PC-3 (cell line): ENCODE measurements at regions not wholly inside any gene's neighbourhood (a gene's known extent, or its start where the extent isn't known, plus 50 kb on each side); places are given as distances from the start of the nearest gene placed in this dataset.

Source experiments
- ATAC-seq: fragments of 200-7000 bp; cut with Tn5 transposase; 2 replicates; pipeline ENCODE4 v1.9.1; 2020; ENCODE audit warnings: mild to moderate bottlenecking, moderate library complexity
- BruUV-seq: library from RNA; stranded (reverse); fragments of 400-500 nt; replicated peaks from 2 replicates; lab custom pipeline; 2021; lab: Mats Ljungman, UMichigan
- CTCF ChIA-PET: fragments of 300-600 bp; sonication (Branson Sonifier 250); formaldehyde crosslinking; loops from one replicate; lab custom pipeline; 2022; ENCODE audit warnings: antibody characterized with exemption; lab: Charles Lee
- POLR2A ChIA-PET: fragments of 300-600 bp; sonication (Branson Sonifier 250); formaldehyde crosslinking; loops from one replicate; lab custom pipeline; 2022; ENCODE audit warnings: antibody characterized with exemption; ENCODE audit not compliant: unreplicated experiment; lab: Charles Lee
- DNase-seq: peaks from one replicate; pipeline ENCODE4 v3.0.0-alpha.2; 2015
- H2AFZ ChIP-seq: fragments of 300-600 bp; sonication (generic); 2 replicates; pipeline ENCODE4 v1.6.0; 2016; ENCODE audit warnings: antibody characterized with exemption, low read length
- H3F3A ChIP-seq: fragments of 300-600 bp; sonication (generic); one replicate; pipeline ENCODE4 v1.6.0; 2017; ENCODE audit warnings: antibody characterized with exemption, low read length, control low read depth, mild to moderate bottlenecking; ENCODE audit not compliant: unreplicated experiment
- H3K27ac ChIP-seq: fragments of 300-600 bp; sonication (generic); 2 replicates; pipeline ENCODE4 v1.5.1; 2016; ENCODE audit warnings: mild to moderate bottlenecking, low read length
- H3K27me3 ChIP-seq: fragments of 300-600 bp; sonication (generic); 2 replicates; pipeline ENCODE4 v1.6.1; 2016; ENCODE audit warnings: low read length, mixed read lengths
- H3K36me3 ChIP-seq: fragments of 300-600 bp; sonication (generic); 2 replicates; pipeline ENCODE4 v1.6.1; 2016; ENCODE audit warnings: low read depth, mixed run types, low read length, mixed read lengths
- H3K4me1 ChIP-seq: fragments of 300-600 bp; sonication (generic); 2 replicates; pipeline ENCODE4 v1.5.1; 2016; ENCODE audit warnings: low read length; ENCODE audit not compliant: insufficient read depth
- H3K4me2 ChIP-seq: fragments of 300-600 bp; sonication (generic); 2 replicates; pipeline ENCODE4 v1.6.0; 2016; ENCODE audit warnings: low read length
- H3K4me3 ChIP-seq: fragments of 300-600 bp; sonication (generic); 2 replicates; pipeline ENCODE4 v1.5.1; 2016; ENCODE audit warnings: mild to moderate bottlenecking, low read length, mixed read lengths
- H3K79me2 ChIP-seq: fragments of 300-600 bp; sonication (generic); 2 replicates; pipeline ENCODE4 v1.6.1; 2017; ENCODE audit warnings: low read length, mixed read lengths
- H3K9ac ChIP-seq: fragments of 300-600 bp; sonication (generic); 2 replicates; pipeline ENCODE4 v1.6.0; 2016; ENCODE audit warnings: mild to moderate bottlenecking, low read length
- H3K9me2 ChIP-seq: fragments of 300-600 bp; sonication (generic); replicated peaks from 2 replicates; pipeline ENCODE4 v1.6.1; 2016; ENCODE audit warnings: mixed run types, low read length, mixed read lengths
- H3K9me3 ChIP-seq: fragments of 300-600 bp; sonication (generic); 2 replicates; pipeline ENCODE4 v1.6.1; 2016; ENCODE audit warnings: low read length, mixed read lengths
- H4K20me1 ChIP-seq: fragments of 300-600 bp; sonication (generic); 2 replicates; pipeline ENCODE4 v1.6.1; 2016; ENCODE audit warnings: low read length, mixed read lengths
- EZH2 ChIP-seq: fragments of 300-600 bp; sonication (generic); IDR thresholded peaks from one replicate; pipeline ENCODE4 v1.6.1; 2017; ENCODE audit warnings: antibody characterized with exemption, mild to moderate bottlenecking, low read length; ENCODE audit not compliant: unreplicated experiment
- EZH2phosphoT487 ChIP-seq: fragments of 300-600 bp; sonication (generic); IDR thresholded peaks from 2 replicates; pipeline ENCODE4 v1.6.1; 2018; ENCODE audit warnings: mild to moderate bottlenecking, antibody characterized with exemption, low read length, borderline replicate concordance
- intact Hi-C: fragments of 100-400 bp; cut with micrococcal nuclease; formaldehyde crosslinking; loops from 2 replicates; pipeline ENCODE4 v1.9.0; 2023
- TF ChIP-seq, protein P1 (sequence below): fragments of 300-600 bp; sonication (generic); conservative IDR thresholded peaks from 2 replicates; pipeline ENCODE4 v1.5.1; 2017; ENCODE audit warnings: antibody characterized with exemption, low read depth, mild to moderate bottlenecking, low read length

DNA sequence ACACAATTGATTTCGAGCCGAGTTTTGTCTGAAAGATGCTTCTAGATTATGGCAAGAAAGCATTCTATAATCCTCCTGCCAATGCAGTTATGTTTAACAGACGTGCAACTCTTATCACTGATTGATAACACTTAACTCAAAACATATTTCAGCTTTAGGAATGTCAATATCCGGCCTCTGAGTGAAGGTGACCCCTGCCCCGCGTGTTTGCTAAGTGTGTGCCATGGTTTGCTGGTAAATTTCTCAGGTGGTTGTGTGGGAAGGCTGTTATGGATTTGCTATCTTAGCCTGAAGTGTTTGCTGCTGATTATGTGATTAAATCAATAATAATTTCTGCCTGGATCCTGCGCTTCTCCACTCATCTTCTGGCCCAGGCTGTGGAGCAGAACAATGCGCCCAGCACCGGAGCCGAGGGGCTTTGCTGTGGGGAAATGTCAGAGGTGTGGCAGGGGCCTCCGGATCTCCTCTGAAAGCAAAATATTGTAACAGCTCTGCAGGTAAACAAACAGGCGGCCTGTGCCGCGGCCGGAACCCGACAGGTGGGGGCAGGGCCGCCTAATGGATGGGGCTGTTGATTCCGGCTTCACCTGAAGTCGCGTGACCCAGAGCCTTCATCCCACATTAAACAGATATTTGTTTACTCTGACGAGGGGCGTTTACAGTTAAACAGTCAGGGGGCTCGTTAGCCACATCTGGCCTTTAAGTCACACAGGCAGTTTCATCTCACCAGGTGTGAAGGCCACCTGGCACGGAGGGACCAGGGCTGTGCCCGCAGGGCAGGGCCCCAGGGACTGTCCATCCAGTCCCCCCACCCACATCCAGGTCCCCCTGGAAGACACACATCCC is 210.7 kb upstream of the SALL3 start:
- Histone ChIP-seq H3K79me2 (no peaks in the 10 kb centered on the region), H3K9me3 (no peaks in the 10 kb centered on the region), H2AFZ (no peak overlapping the region), H3K4me1 (no peaks in the 10 kb centered on the region), H3K27ac (no peak overlapping the region), H3K9me2 (no peaks in the 10 kb centered on the region), H3K9ac (no peak overlapping the region), H4K20me1 (no peaks in the 10 kb centered on the region), H3K4me3 (no peak overlapping the region), H3K36me3 (no peaks in the 10 kb centered on the region), H3K4me2 (no peak overlapping the region), H3F3A (no peaks in the 10 kb centered on the region), H3K27me3 (peaks cover 87% of the 10 kb centered on the region)
- TF ChIP-seq EZH2phosphoT487, result no peak
- ChIA-PET CTCF (no interaction called here), POLR2A (no interaction called here)
- no TSS peak for BruUV-seq
- intact Hi-C loops, result no loop called here
- DNase-seq (no peak), ATAC-seq (no peak)

DNA sequence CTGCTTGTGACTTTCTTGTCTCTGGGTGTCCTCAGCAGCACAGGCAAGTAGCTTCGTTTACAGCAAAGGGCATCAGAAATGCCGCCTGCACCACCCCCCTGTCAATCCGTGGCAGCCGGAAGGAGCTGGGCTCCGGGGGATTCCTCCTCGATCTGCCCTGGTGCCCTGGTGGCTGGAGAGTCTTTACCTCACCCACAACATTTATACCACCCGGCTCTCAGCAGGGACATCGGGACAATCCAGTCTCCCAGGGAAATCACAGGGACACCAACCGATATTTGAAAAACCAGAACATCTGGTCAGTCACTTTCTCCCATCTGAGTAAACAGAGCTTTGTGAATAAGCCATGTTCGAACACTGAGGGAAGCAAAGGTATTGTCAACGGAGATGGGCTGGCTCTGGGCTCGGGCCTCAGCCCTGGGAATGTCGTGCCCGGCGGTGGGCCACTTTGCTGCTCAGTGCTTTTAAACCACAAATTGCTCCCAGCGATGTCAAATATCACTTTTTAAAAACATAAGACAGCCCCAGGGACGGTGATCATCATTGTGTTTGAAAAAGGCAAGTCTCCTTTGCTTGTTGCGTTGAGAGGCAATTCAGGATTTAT is 210.0 kb upstream of the SALL3 start:
- TF ChIP-seq EZH2phosphoT487 (no peak), EZH2 (no peak)
- TF ChIP-seq, protein P1, sequence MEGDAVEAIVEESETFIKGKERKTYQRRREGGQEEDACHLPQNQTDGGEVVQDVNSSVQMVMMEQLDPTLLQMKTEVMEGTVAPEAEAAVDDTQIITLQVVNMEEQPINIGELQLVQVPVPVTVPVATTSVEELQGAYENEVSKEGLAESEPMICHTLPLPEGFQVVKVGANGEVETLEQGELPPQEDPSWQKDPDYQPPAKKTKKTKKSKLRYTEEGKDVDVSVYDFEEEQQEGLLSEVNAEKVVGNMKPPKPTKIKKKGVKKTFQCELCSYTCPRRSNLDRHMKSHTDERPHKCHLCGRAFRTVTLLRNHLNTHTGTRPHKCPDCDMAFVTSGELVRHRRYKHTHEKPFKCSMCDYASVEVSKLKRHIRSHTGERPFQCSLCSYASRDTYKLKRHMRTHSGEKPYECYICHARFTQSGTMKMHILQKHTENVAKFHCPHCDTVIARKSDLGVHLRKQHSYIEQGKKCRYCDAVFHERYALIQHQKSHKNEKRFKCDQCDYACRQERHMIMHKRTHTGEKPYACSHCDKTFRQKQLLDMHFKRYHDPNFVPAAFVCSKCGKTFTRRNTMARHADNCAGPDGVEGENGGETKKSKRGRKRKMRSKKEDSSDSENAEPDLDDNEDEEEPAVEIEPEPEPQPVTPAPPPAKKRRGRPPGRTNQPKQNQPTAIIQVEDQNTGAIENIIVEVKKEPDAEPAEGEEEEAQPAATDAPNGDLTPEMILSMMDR, result no peak

DNA sequence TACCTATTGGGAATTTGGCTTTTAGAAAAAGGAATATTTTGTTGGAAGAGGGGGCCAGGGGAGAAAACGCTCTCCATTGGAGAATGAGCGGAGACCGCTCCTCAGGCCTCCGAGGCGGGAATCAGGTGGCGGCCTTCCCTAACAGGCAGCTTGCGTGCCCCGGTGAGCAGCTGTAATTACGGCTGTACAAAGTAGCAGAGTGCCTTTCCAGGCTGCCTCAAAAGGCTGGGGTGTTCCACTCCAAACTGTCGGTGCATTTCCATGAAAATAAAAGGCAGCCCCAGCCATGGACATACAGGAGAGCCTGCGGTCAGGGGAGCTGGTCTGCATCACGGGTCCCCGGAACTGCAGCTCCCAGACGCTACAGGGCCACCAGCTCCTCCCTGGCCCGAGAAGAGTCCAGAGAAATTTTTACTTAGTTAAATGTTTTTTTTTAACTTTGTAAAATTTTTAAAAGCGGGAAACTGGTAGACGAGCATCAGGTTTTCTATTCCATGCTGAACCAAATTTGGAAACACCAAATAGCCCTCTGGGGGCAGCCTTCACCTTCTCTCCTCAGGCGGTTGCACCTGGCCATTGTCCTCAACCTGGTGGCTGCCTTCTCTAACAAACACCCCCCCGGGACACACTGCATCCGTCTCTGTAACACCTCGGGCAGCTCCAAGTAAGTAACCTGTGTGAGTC is 209.3 kb upstream of the SALL3 start:
- Histone ChIP-seq H3K9me2 (no peaks in the 10 kb centered on the region), H3K79me2 (no peaks in the 10 kb centered on the region), H3K27ac (no peak overlapping the region), H3K9ac (no peak overlapping the region), H3K4me3 (no peak overlapping the region), H3K4me2 (no peak overlapping the region), H4K20me1 (no peaks in the 10 kb centered on the region), H3F3A (no peaks in the 10 kb centered on the region), H3K4me1 (no peaks in the 10 kb centered on the region), H2AFZ (no peak overlapping the region), H3K9me3 (no peaks in the 10 kb centered on the region), H3K27me3 (peaks cover 85% of the 10 kb centered on the region), H3K36me3 (no peaks in the 10 kb centered on the region)
- no peak for ATAC-seq
- ChIA-PET POLR2A (no interaction called here), CTCF (no interaction called here)
- DNase-seq, result no peak
- no peak for TF ChIP-seq EZH2phosphoT487
- TF ChIP-seq, protein P1, result no peak
- TF ChIP-seq EZH2, result no peak
- intact Hi-C loops, result no loop called here
- no TSS peak for BruUV-seq

More for the DNA sequence above, 210.0 kb upstream of the SALL3 start:
- Histone ChIP-seq H3K4me3 (no peak overlapping the region), H4K20me1 (no peaks in the 10 kb centered on the region), H3F3A (no peaks in the 10 kb centered on the region), H3K27me3 (peaks cover 87% of the 10 kb centered on the region), H2AFZ (no peak overlapping the region), H3K79me2 (no peaks in the 10 kb centered on the region), H3K4me2 (no peak overlapping the region), H3K36me3 (no peaks in the 10 kb centered on the region), H3K27ac (no peak overlapping the region), H3K9me2 (no peaks in the 10 kb centered on the region), H3K9ac (no peak overlapping the region), H3K9me3 (no peaks in the 10 kb centered on the region), H3K4me1 (no peaks in the 10 kb centered on the region)
- POLR2A ChIA-PET, result no interaction called here
- ATAC-seq, result no peak
- intact Hi-C loops, result no loop called here
- BruUV-seq, result no TSS peak
- no peak for DNase-seq
- CTCF ChIA-PET, result no interaction called here
